ENCODE measurements at regions not wholly inside any gene's neighbourhood (a gene's known extent, or its start where the extent isn't known, plus 50 kb on each side); places are given as distances from the start of the nearest gene placed in this dataset.

DNA sequence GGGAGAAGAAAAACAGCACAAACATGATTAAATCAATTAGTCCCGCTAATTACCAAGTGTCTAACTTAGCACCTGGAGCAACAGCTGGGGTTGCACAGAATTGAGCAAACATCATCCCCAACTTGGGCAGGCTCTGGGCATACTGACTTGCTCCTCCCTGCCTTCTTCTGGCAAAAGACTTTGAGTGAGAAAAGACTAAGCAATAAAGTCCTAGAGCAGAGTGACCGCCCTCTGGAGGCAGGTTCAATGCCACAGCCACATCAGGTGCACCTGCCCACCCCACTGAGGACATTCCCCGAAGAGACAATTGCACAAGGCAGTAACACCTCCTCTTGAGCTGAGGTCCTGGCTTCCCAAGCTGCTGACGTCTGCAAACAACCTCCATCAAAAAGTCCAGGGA, 358.3 kb downstream of the SOX9 start:
- peak; percentile 42 for DNase-seq

DNA sequence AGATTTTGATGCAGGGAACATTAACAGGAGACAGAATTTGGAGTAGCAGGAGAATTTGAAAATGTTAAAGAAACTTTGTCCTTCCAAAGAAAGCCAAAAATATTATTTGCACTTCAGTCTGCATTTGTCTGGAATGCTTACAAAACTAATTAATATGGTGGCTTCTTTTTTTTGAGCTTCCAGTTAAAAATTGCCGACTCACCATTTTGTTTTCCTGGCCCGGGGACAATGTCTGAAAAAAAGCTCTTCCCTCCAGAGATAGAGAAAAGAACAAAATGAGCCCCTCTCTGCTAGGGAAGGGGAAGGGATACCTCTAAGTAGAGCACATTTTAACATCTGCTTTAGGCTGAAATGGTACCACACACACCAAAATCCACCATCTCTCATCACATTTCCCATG, 360.8 kb downstream of the SOX9 start:
- no peak for DNase-seq

- DNase-seq: no peak
Measured at GRCh38 chr17:72485596-72485995, 364.8 kb downstream of the SOX9 start.

- DNase-seq: no peak
Measured at GRCh38 chr17:72486806-72487205, 366.0 kb downstream of the SOX9 start.

GRCh38 chr17:72487731-72488494, 367.1 kb downstream of the SOX9 start:
- no peak for DNase-seq

DNA sequence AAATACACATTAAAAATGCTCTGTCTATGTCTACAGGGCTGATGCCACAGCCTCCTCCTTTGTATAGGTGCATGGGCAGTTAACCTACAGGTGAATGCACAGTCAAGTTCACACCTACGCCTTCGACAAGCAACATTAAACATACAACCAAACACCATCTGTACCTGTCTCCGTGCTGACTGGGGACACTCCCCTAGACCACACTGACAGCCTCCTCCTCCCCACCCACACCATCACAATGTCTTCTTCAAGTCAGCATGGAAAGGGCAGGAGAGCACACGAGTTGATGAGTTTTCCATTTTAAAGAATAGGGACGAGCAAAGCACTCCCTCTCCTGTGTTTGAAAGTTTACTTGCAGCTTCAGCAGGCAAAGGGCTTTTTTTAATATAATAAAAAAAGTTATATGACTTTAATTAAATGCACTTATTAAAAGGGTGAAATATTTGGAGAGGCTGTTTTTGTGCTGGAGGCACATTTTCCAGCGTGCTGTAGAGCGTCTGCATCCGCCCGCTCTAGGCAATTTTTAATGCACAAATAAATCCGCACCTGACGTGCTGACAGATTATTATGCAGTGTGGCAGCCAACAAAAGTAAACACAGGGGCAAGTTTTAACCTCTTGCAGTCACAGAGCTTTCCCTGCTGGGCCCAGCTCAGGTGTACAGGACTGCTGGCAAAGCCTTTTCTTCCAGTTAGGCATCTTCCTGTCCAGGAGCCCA, 367.9 kb downstream of the SOX9 start:
- peak; percentile 36 for DNase-seq

DNA sequence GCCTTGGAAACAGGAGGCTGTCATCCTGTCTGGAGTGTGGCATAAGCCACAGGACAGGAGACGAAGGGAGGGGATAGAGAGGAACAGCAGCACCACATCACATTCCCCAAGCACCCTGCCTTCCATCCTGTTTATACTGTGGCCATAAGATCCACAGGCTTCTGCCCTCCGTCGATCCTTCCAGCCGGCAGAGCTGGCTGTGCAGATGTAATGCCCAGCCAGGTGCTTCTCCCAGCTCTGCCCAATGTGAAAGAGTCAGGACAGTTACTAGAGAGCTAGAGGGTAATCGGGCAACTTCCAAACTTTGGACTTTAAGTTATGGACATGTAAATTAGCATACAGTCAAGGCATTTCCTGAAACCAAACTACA, 368.4 kb downstream of the SOX9 start:
- DNase-seq: no peak

DNA sequence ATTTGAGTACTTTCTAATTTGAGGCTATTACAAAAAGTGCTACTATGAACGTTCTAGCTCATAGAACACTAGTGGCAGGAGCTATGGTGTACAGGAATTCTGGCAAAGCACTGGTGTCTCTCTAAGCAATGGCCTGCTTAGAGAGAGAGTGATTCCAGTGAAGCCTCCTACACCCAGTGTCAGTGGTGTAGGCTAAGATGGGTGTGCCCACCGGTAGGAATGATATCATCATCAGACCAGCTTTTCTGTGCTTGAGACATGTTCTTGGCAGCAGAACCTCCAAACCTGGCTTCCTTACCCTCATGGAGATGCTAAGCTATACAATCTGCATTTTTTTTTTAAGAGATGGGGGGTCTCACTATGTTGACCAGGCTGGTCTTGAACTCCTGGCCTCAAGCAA, 370.3 kb downstream of the SOX9 start:
- DNase-seq: no peak

DNA sequence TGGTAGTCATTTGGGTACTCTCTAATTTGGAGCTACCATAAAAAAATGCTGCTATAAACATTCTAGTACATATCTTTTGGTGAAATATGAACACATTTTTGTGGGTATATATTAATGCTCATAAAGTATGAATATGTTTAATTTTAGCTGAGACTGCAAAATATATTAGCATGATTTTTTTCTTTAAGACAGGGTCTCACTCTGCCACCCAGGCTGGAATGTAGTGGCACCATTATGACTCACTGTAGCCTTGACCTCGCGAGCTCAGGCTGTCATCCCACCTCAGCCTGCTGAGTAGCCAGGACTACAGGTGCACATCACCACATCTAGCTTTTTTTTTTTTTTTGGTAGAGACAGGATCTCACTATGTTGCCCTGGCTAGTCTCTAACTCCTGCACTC, 371.7 kb downstream of the SOX9 start:
- no peak for DNase-seq

DNA sequence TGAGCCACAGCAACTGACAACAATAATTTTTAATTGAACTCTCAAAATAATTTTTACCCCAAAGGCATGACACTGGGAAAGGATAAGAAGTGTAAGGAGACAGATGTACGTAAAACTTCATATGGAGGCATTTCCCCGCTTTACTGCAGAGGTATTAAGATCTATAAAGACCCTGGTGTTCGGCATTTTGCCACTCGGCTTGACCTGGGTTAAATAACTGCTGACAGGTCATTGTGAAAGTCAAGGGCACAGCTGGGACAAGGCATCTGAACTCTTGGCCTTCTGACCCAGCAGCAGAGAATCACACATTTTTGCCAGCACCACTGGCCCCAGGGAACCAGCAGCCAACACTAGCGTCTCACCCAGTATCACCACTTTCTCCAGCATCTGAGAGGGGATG, 372.1 kb downstream of the SOX9 start:
- no peak for DNase-seq

DNA sequence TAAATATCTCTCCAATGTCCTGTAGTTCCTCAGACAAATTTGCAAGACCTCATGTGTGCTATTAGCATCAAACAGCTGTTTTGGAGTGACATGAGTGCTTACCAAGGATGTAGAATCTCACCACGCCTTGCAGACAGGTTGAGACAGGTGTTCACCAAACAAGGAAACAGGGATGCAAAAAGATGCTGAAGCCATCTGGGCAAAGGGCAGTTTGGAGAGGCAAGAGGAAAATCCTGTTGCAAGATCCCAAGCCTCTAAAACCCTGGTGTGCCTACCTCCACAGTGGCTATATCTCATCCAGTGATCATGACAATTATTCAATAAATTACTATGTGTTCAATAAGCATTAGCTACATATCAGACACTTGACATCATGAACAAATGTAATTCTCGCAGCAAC, 373.7 kb downstream of the SOX9 start:
- no peak for DNase-seq

GRCh38 chr17:72496461-72496860, 375.6 kb downstream of the SOX9 start:
- DNase-seq: no peak

GRCh38 chr17:72497915-72498314, 377.1 kb downstream of the SOX9 start:
- DNase-seq: no peak

GRCh38 chr17:72498364-72499210, 377.8 kb downstream of the SOX9 start:
- no peak for DNase-seq

DNA sequence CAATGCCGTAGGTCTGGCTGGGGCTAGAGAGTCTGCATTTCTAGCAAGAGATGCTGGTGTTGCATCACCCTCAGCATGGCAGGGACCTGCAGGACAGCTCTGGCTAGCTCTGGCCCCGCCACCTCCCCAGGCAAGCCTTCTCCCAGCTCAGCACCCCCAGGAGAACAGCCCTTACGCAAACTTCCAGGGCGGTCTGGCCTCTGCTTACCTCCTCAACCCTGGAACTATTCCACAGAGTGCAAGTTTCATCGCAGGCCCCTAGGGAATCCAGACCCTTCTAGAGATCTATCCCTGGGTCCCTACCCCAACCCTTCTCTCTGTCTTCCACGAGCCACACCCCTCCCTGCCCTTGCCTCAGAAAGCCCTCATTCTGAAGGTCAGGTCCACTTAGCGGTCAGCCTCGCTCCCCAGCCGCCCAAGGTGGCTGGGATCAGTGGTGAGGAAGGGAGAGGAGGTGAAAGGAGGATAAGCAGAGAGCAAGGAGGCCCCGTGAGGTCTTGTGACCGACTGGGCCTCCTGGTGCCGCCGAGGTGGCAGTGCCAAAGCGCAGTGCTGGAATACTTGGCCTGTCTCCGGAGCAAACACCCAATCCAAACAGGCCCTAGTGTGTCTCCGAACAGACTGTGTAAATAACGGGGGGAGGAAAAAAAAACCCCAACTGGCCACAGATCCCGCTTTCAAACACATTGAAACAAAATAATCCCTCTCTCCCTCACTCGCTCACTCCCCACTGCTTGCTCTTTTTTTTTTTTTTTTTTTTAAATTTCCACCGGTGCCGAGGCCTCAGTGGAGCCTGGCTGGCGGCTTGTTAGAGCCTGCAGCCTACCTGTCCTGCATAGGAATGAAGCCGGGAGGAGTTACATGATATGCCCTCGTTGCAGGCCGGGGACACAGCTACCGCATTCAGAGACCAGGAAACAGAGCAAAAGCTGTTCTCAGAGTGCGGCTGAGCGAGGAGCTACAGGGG, 380.9 kb downstream of the SOX9 start:
- DNase-seq: no peak

- DNase-seq: no peak
Measured at GRCh38 chr17:72502371-72503341, 381.8 kb downstream of the SOX9 start.

DNA sequence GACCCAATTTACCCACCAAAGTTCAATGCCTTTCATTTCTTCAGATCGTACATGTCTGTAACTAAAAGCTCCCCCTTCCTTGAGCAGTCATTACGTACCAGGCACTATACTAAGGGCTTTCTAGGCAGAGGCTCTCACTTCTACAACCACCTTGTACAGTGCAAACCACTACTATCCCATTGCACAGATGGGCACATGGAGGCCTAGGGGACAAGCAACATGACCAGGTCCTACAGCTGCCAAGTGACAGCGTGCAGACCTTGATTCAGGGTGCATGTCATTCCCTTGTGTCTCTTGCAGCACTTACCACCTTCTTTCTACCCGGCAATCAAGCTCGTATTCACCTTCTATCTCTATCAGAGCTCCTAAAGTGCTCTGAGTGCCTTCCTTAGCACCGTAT, 382.7 kb downstream of the SOX9 start:
- DNase-seq: no peak

DNA sequence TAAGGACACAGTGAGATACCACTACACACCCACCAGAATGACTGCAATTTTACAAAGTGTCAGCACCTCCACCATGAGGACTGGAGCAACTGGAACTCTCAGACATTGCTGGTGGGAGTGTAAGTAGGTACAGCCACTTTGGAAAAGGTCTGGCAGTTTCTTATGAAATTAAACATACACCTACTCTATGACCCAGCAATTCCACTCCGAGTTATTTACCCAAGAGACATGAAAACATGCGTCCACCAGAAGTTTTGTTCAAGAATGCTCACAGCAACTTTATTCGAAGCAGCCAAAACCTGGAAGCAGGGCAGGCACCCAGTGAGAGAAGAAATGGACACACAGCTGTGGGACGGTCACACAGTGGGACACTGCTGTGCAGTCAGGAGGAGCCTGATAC, 384.0 kb downstream of the SOX9 start:
- no peak for DNase-seq

GRCh38 chr17:72506773-72507172, 386.0 kb downstream of the SOX9 start:
- DNase-seq: no peak

DNA sequence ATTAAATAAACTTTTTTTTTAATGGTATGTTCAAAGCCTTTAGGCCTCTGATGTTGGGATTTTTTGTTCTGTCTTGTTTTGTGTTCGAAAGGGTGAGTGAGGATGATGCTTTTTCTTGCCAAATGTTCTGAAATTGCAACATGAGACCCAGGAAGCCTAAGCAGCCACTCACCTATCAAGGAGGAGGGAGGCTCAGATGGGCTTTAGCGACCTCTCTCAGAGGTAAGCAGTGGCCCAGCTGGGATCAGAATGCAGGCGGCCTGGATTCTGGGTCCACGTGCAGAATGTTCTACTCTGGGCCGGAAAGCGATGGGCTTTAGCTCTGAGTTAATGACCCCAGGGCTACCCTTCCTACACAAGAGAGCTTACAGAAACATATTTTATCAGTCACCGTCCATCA, 386.6 kb downstream of the SOX9 start:
- DNase-seq: no peak

DNA sequence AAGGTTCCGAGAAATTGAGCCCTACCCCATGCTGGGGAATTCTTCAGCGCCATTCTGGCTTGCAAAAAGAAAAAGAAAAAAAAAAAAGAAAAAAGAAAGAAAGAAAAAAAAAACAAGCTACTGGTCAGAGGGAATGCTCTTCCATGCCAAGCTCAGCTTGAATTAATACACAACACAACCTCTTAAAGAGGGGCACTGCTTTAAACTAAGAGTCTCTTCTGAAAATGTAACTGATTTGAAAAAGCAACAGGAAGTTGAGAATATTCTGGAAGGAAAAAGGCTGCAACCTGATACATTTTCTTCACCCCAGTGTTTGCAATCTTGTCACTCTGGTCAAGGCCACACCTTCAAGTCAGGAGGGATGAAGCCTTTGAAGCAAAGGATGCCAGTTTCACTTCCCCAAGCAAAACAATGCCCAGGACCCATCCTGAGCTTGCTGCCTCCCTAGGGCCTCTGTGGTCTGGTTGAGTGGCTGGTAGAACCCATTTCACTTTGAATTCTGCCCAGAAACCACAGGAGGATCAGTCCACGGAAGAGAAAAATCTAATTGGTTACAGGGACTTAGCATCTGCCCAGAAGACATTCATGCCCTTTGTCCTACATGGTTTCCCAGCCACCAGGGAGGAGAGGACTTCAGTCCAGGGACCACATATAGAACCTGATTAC, 389.7 kb downstream of the SOX9 start:
- no peak for DNase-seq
